Right lobe of liver (tissue), 4 donors: ENCODE measurements at regions not wholly inside any gene's neighbourhood (a gene's known extent, or its start where the extent isn't known, plus 50 kb on each side); places are given as distances from the start of the nearest gene placed in this dataset.

Source experiments
- CTCF ChIP-seq, 4 donors: fragments of 200-600 bp in 3 of 4; fragments of 450-650 bp in 1 of 4; IDR thresholded peaks; one replicate each; pipeline versions ENCODE4 v1.5.1 to v1.8.0; 2016 to 2022; ENCODE audit warnings: antibody characterized with exemption in 4 of 4, mild to moderate bottlenecking in 2 of 4
- POLR2A ChIP-seq: fragments of 450-650 bp; IDR thresholded peaks from one replicate; pipeline ENCODE4 v1.6.1; 2017; ENCODE audit warnings: antibody characterized with exemption, mild to moderate bottlenecking
- donor health status: DM: no; HTN: no; CAD: no.
- donor health status: DM: no; HTN: no; CAD: no.
- donor health status: DM: no; HTN: yes; CAD: no.

- TF ChIP-seq CTCF (IDR thresholded peaks at IDR 0.05) (no peak), POLR2A (no peak)
Measured at GRCh38 chr17:45709728-45710288, 74.3 kb upstream of the CRHR1 start.
